DND-41 (cell line): ENCODE measurements at regions not wholly inside any gene's neighbourhood (a gene's known extent, or its start where the extent isn't known, plus 50 kb on each side); places are given as distances from the start of the nearest gene placed in this dataset.

Source experiments
- ATAC-seq: fragments of 200-7000 bp; cut with Tn5 transposase; 3 replicates; pipeline ENCODE4 v1.9.1; 2021; ENCODE audit warnings: low read depth; ENCODE audit not compliant: insufficient read depth
- DNase-seq: peaks from one replicate; pipeline ENCODE4 v3.0.0-alpha.2; 2020
- H2AFZ ChIP-seq: 2 replicates; pipeline ENCODE4 v1.6.0; 2012; ENCODE audit warnings: low read depth, low read length
- H3K27ac ChIP-seq: 2 replicates; pipeline ENCODE4 v1.5.1; 2012; ENCODE audit warnings: low read length, inconsistent platforms
- H3K27me3 ChIP-seq: fragments of 200-600 bp; sonication (generic); 2 replicates; pipeline ENCODE4 v1.6.0; 2012; ENCODE audit warnings: low read length, mild to moderate bottlenecking, inconsistent platforms; ENCODE audit not compliant: insufficient read depth, poor library complexity
- H3K36me3 ChIP-seq: 2 replicates; pipeline ENCODE4 v1.5.1; 2012; ENCODE audit warnings: low read length, inconsistent platforms; ENCODE audit not compliant: insufficient read depth
- H3K4me1 ChIP-seq: 2 replicates; pipeline ENCODE4 v1.5.1; 2012; ENCODE audit warnings: mild to moderate bottlenecking, low read length; ENCODE audit not compliant: insufficient read depth
- H3K4me2 ChIP-seq: 2 replicates; pipeline ENCODE4 v1.6.0; 2012; ENCODE audit warnings: mild to moderate bottlenecking, moderate library complexity, low read length, inconsistent platforms; ENCODE audit not compliant: insufficient read depth
- H3K4me3 ChIP-seq, 2 experiments: fragments of 200-600 bp in 1 of 2; shearing (Covaris generic) in 1 of 2; 2 replicates each; pipeline ENCODE4 v1.5.1; 2012 to 2016; ENCODE audit warnings: inconsistent platforms in 2 of 2, low read length in 2 of 2, mild to moderate bottlenecking in 2 of 2, low read depth in 1 of 2, moderate library complexity in 1 of 2
- H3K79me2 ChIP-seq: 2 replicates; pipeline ENCODE4 v1.6.0; 2012; ENCODE audit warnings: low read length, inconsistent platforms; ENCODE audit not compliant: insufficient read depth
- H3K9ac ChIP-seq: 2 replicates; pipeline ENCODE4 v1.6.0; 2012; ENCODE audit warnings: low read depth, mild to moderate bottlenecking, inconsistent platforms, low read length, moderate library complexity
- H3K9me3 ChIP-seq: 2 replicates; pipeline ENCODE4 v1.5.1; 2012; ENCODE audit warnings: low read length, moderate library complexity, mild to moderate bottlenecking, inconsistent platforms; ENCODE audit not compliant: insufficient read depth, severe bottlenecking
- H4K20me1 ChIP-seq: 2 replicates; pipeline ENCODE4 v1.6.0; 2012; ENCODE audit warnings: low read length; ENCODE audit not compliant: insufficient read depth
- EZH2 ChIP-seq: IDR thresholded peaks from 3 replicates; pipeline ENCODE4 v1.6.1; 2012; ENCODE audit warnings: borderline replicate concordance, low read depth, mild to moderate bottlenecking, moderate library complexity, low read length, inconsistent platforms; ENCODE audit not compliant: severe bottlenecking
- TF ChIP-seq, protein P1 (sequence below): IDR thresholded peaks from 2 replicates; pipeline ENCODE4 v1.5.1; 2012; ENCODE audit warnings: borderline replicate concordance, low read length, moderate library complexity, mild to moderate bottlenecking; ENCODE audit not compliant: poor library complexity, severe bottlenecking; ENCODE audit errors: extremely low read depth

DNA sequence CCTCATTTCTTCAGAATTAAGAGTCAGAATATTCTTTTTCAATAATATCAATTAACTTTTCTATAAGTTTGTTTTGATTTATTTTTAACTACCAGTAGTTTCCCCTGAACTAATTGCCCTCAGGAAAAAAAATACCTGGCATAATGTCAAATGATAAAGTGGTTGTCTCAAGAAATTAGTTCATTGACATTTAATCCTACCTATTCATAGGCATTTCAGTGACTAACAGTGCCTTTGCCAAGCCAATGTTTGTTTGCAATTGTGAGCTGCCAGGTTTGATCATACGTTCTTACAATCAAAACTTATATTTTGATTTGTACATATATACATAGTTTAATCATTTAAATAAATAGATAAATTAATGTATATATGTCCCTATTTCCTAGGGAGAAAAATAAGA is 267.3 kb upstream of the MC4R start:
- no peak overlapping the region for H3K4me2 ChIP-seq
- H2AFZ ChIP-seq, result no peak overlapping the region

DNA sequence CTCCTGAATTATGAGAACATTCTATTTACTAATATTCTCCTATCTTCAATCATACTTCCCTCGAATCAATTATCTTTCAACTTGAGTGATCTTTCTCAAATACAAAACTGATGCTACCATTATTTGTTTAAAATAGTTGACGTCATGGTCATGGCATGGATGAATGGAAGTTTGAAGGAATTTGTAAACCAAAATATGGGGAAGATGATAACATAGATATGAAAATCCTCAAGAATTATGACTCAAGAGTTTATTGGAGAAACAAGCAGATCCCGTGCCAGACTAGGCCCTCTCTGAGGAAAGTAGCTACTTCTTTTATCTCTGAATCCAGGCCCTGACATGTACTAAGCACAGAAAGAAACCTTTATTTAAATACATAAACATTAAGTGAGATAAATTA is 270.4 kb upstream of the MC4R start:
- Histone ChIP-seq H3K9me3 (no peaks in the 10 kb centered on the region), H3K4me3 (no peak overlapping the region), H2AFZ (no peak overlapping the region), H3K4me2 (no peak overlapping the region), H3K27me3 (no peaks in the 10 kb centered on the region), H3K27ac (no peak overlapping the region), H3K79me2 (no peaks in the 10 kb centered on the region), H3K4me1 (no peaks in the 10 kb centered on the region), H3K36me3 (no peaks in the 10 kb centered on the region), H4K20me1 (no peaks in the 10 kb centered on the region), H3K9ac (no peak overlapping the region)
- DNase-seq (no peak), ATAC-seq (no peak)
- TF ChIP-seq EZH2, result no peak
- TF ChIP-seq, protein P1, sequence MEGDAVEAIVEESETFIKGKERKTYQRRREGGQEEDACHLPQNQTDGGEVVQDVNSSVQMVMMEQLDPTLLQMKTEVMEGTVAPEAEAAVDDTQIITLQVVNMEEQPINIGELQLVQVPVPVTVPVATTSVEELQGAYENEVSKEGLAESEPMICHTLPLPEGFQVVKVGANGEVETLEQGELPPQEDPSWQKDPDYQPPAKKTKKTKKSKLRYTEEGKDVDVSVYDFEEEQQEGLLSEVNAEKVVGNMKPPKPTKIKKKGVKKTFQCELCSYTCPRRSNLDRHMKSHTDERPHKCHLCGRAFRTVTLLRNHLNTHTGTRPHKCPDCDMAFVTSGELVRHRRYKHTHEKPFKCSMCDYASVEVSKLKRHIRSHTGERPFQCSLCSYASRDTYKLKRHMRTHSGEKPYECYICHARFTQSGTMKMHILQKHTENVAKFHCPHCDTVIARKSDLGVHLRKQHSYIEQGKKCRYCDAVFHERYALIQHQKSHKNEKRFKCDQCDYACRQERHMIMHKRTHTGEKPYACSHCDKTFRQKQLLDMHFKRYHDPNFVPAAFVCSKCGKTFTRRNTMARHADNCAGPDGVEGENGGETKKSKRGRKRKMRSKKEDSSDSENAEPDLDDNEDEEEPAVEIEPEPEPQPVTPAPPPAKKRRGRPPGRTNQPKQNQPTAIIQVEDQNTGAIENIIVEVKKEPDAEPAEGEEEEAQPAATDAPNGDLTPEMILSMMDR, result no peak

More for the DNA sequence above, 267.3 kb upstream of the MC4R start:
- H4K20me1 ChIP-seq, result no peaks in the 10 kb centered on the region
- no peaks in the 10 kb centered on the region for H3K79me2 ChIP-seq
- no peak overlapping the region for H3K27ac ChIP-seq
- no peak overlapping the region for H3K9ac ChIP-seq
- no peaks in the 10 kb centered on the region for H3K4me1 ChIP-seq
- ATAC-seq (no peak), DNase-seq (no peak)
- no peak overlapping the region for H3K4me3 ChIP-seq
- no peaks in the 10 kb centered on the region for H3K27me3 ChIP-seq
- H3K36me3 ChIP-seq, result no peaks in the 10 kb centered on the region
- H3K9me3 ChIP-seq, result no peaks in the 10 kb centered on the region
- TF ChIP-seq, protein P1, result no peak
- TF ChIP-seq EZH2, result no peak

DNA sequence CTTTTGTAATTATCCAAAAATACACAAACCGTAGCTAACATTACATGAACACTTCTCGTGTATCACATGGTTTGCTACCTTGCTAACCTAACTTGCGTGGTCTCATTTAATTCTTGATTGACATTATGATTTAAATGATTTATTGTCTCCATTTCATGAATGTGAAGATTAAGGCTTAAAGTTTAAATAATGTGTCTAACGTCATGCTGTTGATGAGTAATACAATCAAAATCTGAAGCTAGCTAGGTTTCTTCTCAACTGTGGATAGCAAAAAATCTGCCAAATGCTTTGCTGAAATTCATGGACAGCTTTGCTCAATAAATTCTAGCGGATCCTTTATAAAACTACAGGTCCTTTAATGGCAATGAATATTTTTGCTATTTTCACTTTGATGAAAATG is 274.1 kb upstream of the MC4R start:
- Histone ChIP-seq H3K9ac (no peak overlapping the region), H2AFZ (no peak overlapping the region), H3K4me2 (no peak overlapping the region), H3K4me1 (no peaks in the 10 kb centered on the region), H3K79me2 (no peaks in the 10 kb centered on the region), H3K9me3 (no peaks in the 10 kb centered on the region), H3K27ac (no peak overlapping the region), H3K36me3 (no peaks in the 10 kb centered on the region), H3K4me3 (no peak overlapping the region), H3K27me3 (no peaks in the 10 kb centered on the region), H4K20me1 (no peaks in the 10 kb centered on the region)
- ATAC-seq, result no peak
- DNase-seq, result no peak
- TF ChIP-seq, protein P1, result no peak
- TF ChIP-seq EZH2, result no peak

DNA sequence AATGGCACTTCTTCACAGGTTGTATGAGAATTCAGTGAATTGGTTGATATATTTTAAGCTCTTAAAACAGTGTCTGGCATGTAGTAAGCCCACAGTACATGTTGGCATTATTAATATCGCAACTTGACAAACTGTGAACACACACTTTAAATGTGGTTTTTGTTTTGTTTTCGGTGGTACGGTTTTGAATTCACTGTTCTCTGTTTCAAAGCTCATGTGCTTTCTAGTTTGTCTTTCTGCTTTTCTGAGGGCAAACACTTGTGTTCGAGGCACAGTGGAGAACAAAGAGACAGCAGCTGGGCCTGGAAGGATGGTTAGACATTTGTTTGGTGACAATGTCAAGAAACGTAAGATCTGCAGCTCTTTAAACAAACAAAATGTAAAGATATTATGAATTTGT is 276.5 kb upstream of the MC4R start:
- Histone ChIP-seq H4K20me1 (no peaks in the 10 kb centered on the region), H2AFZ (no peak overlapping the region), H3K27ac (no peak overlapping the region), H3K27me3 (no peaks in the 10 kb centered on the region), H3K36me3 (no peaks in the 10 kb centered on the region), H3K4me1 (no peaks in the 10 kb centered on the region), H3K79me2 (no peaks in the 10 kb centered on the region), H3K9me3 (no peaks in the 10 kb centered on the region), H3K4me3 (no peak overlapping the region), H3K9ac (no peak overlapping the region), H3K4me2 (no peak overlapping the region)
- no peak for ATAC-seq
- TF ChIP-seq EZH2, result no peak
- TF ChIP-seq, protein P1, result no peak
- DNase-seq, result no peak
